Stimulated activated naive B cell treated with anti-CD40 and anti-IgM and Interleukin-4, amounts not matched to agents 10 μg/mL and 1 μg/mL and 100 μg/mL, for 72 hours (primary cell): ENCODE measurements at regions not wholly inside any gene's neighbourhood (a gene's known extent, or its start where the extent isn't known, plus 50 kb on each side); places are given as distances from the start of the nearest gene placed in this dataset.

ENCODE experiments used
- ATAC-seq, 2 donors: fragments of 150-1000 bp; cut with Tn5 transposase; replicated peaks; 2 replicates each; pipeline ENCODE4 v1.10.0; 2021; ENCODE audit warnings: moderate library complexity in 1 of 2
- DNase-seq: peaks from one replicate; pipeline ENCODE4 v3.0.0; 2021
- H3K27ac Mint-ChIP-seq: one replicate; pipeline ENCODE4 v1.8.0; 2022; ENCODE audit warnings: mild to moderate bottlenecking, mixed read lengths
- H3K27me3 Mint-ChIP-seq, 2 donors: one replicate each; pipeline ENCODE4 v1.8.0; 2022; ENCODE audit warnings: mixed read lengths in 2 of 2
- H3K36me3 Mint-ChIP-seq, 2 donors: one replicate each; pipeline ENCODE4 v1.8.0; 2022; ENCODE audit warnings: mixed read lengths in 2 of 2, mild to moderate bottlenecking in 1 of 2
- H3K4me1 Mint-ChIP-seq, 2 donors: one replicate each; pipeline ENCODE4 v1.8.0; 2022; ENCODE audit warnings: mixed read lengths in 2 of 2, mild to moderate bottlenecking in 1 of 2
- H3K4me3 Mint-ChIP-seq, 2 donors: one replicate each; pipeline ENCODE4 v1.8.0; 2022; ENCODE audit warnings: mild to moderate bottlenecking in 2 of 2, mixed read lengths in 2 of 2, moderate library complexity in 1 of 2
- H3K9me3 Mint-ChIP-seq, 2 donors: one replicate each; pipeline ENCODE4 v1.8.0; 2022; ENCODE audit warnings: mixed read lengths in 2 of 2, mild to moderate bottlenecking in 1 of 2

GRCh38 chr12:67795236-67795635, 146.7 kb downstream of the DYRK2 start:
- Mint-ChIP-seq H3K27me3 (peaks cover 18 to 20% of the 10 kb centered on the region in 2 donors), H3K4me3 (no peak overlapping the region), H3K27ac (no peak overlapping the region), H3K4me1 (peaks cover 3 to 6% of the 10 kb centered on the region in 2 donors), H3K36me3 (peaks cover 0 to 11% of the 10 kb centered on the region in 2 donors), H3K9me3 (peaks cover 10% of the 10 kb centered on the region in 2 donors)
- ATAC-seq = no peak
- DNase-seq = no peak

- Mint-ChIP-seq H3K4me3 (no peak overlapping the region), H3K27ac (no peak overlapping the region), H3K36me3 (peaks cover 0 to under 1% of the 10 kb centered on the region in 2 donors), H3K9me3 (no peaks in the 10 kb centered on the region), H3K27me3 (peaks cover 6 to 15% of the 10 kb centered on the region in 2 donors), H3K4me1 (peaks cover 3 to 6% of the 10 kb centered on the region in 2 donors)
- no peak for ATAC-seq
- no peak for DNase-seq
These were observed 148.7 kb downstream of the DYRK2 start for GRCh38 chr12:67797185-67797741.

- DNase-seq = no peak
- Mint-ChIP-seq H3K4me1 (peaks cover 4 to 8% of the 10 kb centered on the region in 2 donors), H3K27ac (no peak overlapping the region), H3K4me3 (no peak overlapping the region), H3K9me3 (no peaks in the 10 kb centered on the region), H3K27me3 (peaks cover 6 to 15% of the 10 kb centered on the region in 2 donors), H3K36me3 (no peaks in the 10 kb centered on the region)
- ATAC-seq = no peak
These were observed 149.2 kb downstream of the DYRK2 start for GRCh38 chr12:67797753-67798152.

GRCh38 chr12:67798768-67799167, 150.2 kb downstream of the DYRK2 start:
- Mint-ChIP-seq H3K27ac (no peak overlapping the region), H3K9me3 (no peaks in the 10 kb centered on the region), H3K36me3 (no peaks in the 10 kb centered on the region), H3K4me3 (no peak overlapping the region), H3K27me3 (peaks cover 6 to 15% of the 10 kb centered on the region in 2 donors), H3K4me1 (peaks cover 7 to 12% of the 10 kb centered on the region in 2 donors)
- DNase-seq = no peak
- no peak for ATAC-seq

GRCh38 chr12:67802731-67803130, 154.2 kb downstream of the DYRK2 start:
- Mint-ChIP-seq H3K27me3 (peaks cover 6 to 9% of the 10 kb centered on the region in 2 donors), H3K4me3 (no peak overlapping the region), H3K4me1 (peaks cover 8 to 12% of the 10 kb centered on the region in 2 donors), H3K27ac (no peak overlapping the region), H3K9me3 (no peaks in the 10 kb centered on the region), H3K36me3 (no peaks in the 10 kb centered on the region)
- ATAC-seq = no peak
- no peak for DNase-seq

GRCh38 chr12:67803278-67803993, 154.9 kb downstream of the DYRK2 start:
- no peaks in the 10 kb centered on the region for H3K36me3 Mint-ChIP-seq
- H3K27me3 Mint-ChIP-seq = peaks cover 2 to 6% of the 10 kb centered on the region in 2 donors
- H3K4me1 Mint-ChIP-seq = peaks cover 8 to 12% of the 10 kb centered on the region in 2 donors
- no peak overlapping the region for H3K4me3 Mint-ChIP-seq
- no peak overlapping the region for H3K27ac Mint-ChIP-seq
- H3K9me3 Mint-ChIP-seq = no peaks in the 10 kb centered on the region
- ATAC-seq (no peak), DNase-seq (no peak)

- Mint-ChIP-seq H3K36me3 (no peaks in the 10 kb centered on the region), H3K9me3 (no peaks in the 10 kb centered on the region), H3K27me3 (peaks cover 0 to 3% of the 10 kb centered on the region in 2 donors), H3K4me3 (no peak overlapping the region), H3K27ac (no peak overlapping the region), H3K4me1 (peaks cover 7 to 9% of the 10 kb centered on the region in 2 donors)
- DNase-seq = peak; percentile 54
- ATAC-seq = peak; percentile 98 to 99
These were observed 155.6 kb downstream of the DYRK2 start for GRCh38 chr12:67804168-67804567.

- H3K4me1 Mint-ChIP-seq = peaks cover 3 to 5% of the 10 kb centered on the region in 2 donors
- no peaks in the 10 kb centered on the region for H3K36me3 Mint-ChIP-seq
- no peak overlapping the region for H3K4me3 Mint-ChIP-seq
- ATAC-seq (no peak), DNase-seq (no peak)
- H3K27ac Mint-ChIP-seq = no peak overlapping the region
- no peaks in the 10 kb centered on the region for H3K27me3 Mint-ChIP-seq
- no peaks in the 10 kb centered on the region for H3K9me3 Mint-ChIP-seq
These were observed 159.3 kb downstream of the DYRK2 start for GRCh38 chr12:67807814-67808213.

- peaks cover 0 to 1% of the 10 kb centered on the region in 2 donors for H3K4me1 Mint-ChIP-seq
- DNase-seq (no peak), ATAC-seq (no peak)
- H3K36me3 Mint-ChIP-seq = no peaks in the 10 kb centered on the region
- no peak overlapping the region for H3K4me3 Mint-ChIP-seq
- no peaks in the 10 kb centered on the region for H3K9me3 Mint-ChIP-seq
- no peak overlapping the region for H3K27ac Mint-ChIP-seq
- H3K27me3 Mint-ChIP-seq = no peaks in the 10 kb centered on the region
These were observed 161.6 kb downstream of the DYRK2 start for GRCh38 chr12:67810166-67810565.

- no peaks in the 10 kb centered on the region for H3K9me3 Mint-ChIP-seq
- DNase-seq (no peak), ATAC-seq (no peak)
- no peaks in the 10 kb centered on the region for H3K27me3 Mint-ChIP-seq
- no peak overlapping the region for H3K4me3 Mint-ChIP-seq
- peaks cover 0 to 1% of the 10 kb centered on the region in 2 donors for H3K4me1 Mint-ChIP-seq
- peaks cover 0 to 4% of the 10 kb centered on the region in 2 donors for H3K36me3 Mint-ChIP-seq
- H3K27ac Mint-ChIP-seq = no peak overlapping the region
These were observed 163.2 kb downstream of the DYRK2 start for GRCh38 chr12:67811437-67812361.

- ATAC-seq = no peak
- Mint-ChIP-seq H3K4me1 (peaks cover 0 to 1% of the 10 kb centered on the region in 2 donors), H3K27me3 (no peaks in the 10 kb centered on the region), H3K9me3 (peaks cover 1 to 4% of the 10 kb centered on the region in 2 donors), H3K36me3 (peaks cover 4% of the 10 kb centered on the region in 2 donors), H3K27ac (no peak overlapping the region), H3K4me3 (no peak overlapping the region)
- no peak for DNase-seq
These were observed 164.9 kb downstream of the DYRK2 start for GRCh38 chr12:67813456-67813904.

- H3K27ac Mint-ChIP-seq = no peak overlapping the region
- no peaks in the 10 kb centered on the region for H3K4me1 Mint-ChIP-seq
- peaks cover 1 to 4% of the 10 kb centered on the region in 2 donors for H3K9me3 Mint-ChIP-seq
- peaks cover 4% of the 10 kb centered on the region in 2 donors for H3K36me3 Mint-ChIP-seq
- no peak overlapping the region for H3K4me3 Mint-ChIP-seq
- no peak for DNase-seq
- no peaks in the 10 kb centered on the region for H3K27me3 Mint-ChIP-seq
- ATAC-seq = no peak
These were observed 167.7 kb downstream of the DYRK2 start for GRCh38 chr12:67816269-67816668.

- peaks cover 1 to 4% of the 10 kb centered on the region in 2 donors for H3K9me3 Mint-ChIP-seq
- H3K27ac Mint-ChIP-seq = no peak overlapping the region
- DNase-seq (no peak), ATAC-seq (no peak)
- H3K4me1 Mint-ChIP-seq = no peaks in the 10 kb centered on the region
- H3K27me3 Mint-ChIP-seq = no peaks in the 10 kb centered on the region
- peaks cover 4% of the 10 kb centered on the region in 2 donors for H3K36me3 Mint-ChIP-seq
- no peak overlapping the region for H3K4me3 Mint-ChIP-seq
These were observed 169.9 kb downstream of the DYRK2 start for GRCh38 chr12:67818459-67818903.

GRCh38 chr12:67819902-67820301, 169.3 kb upstream of the IFNG-AS1 start:
- Mint-ChIP-seq H3K36me3 (peaks cover 4% of the 10 kb centered on the region in 2 donors), H3K4me1 (no peaks in the 10 kb centered on the region), H3K27me3 (no peaks in the 10 kb centered on the region), H3K27ac (no peak overlapping the region), H3K4me3 (no peak overlapping the region), H3K9me3 (peaks cover 1 to 4% of the 10 kb centered on the region in 2 donors)
- no peak for DNase-seq
- no peak for ATAC-seq
